Sciatic nerve (tissue), 2 donors: ENCODE measurements at regions not wholly inside any gene's neighbourhood (a gene's known extent, or its start where the extent isn't known, plus 50 kb on each side); places are given as distances from the start of the nearest gene placed in this dataset.
"Not testable (repeated sequence)": the region's sequence is repeated elsewhere in the genome, so short reads cannot be mapped to it uniquely, and the experiment has no call there.

Source experiments
- ATAC-seq: fragments of 200-7000 bp; cut with Tn5 transposase; one replicate; pipeline ENCODE4 v1.9.1; 2020; ENCODE audit warnings: mild to moderate bottlenecking, moderate library complexity
- DNase-seq: peaks from one replicate; pipeline ENCODE4 v3.0.0-alpha.2; 2020; ENCODE audit warnings: low spot score
- intact Hi-C: fragments of 100-400 bp; cut with DNase I; formaldehyde crosslinking; loops from one replicate; pipeline ENCODE4 v1.14.2; 2022
- donor health status: DM: no; HTN: no; CAD: no.
- donor health status: DM: no; HTN: no; CAD: no.

- ATAC-seq, intact Hi-C loops, DNase-seq: not testable (repeated sequence)
Observed at GRCh38 chr3:144023543-144023942, 51.9 kb downstream of the DIPK2A start.

- ATAC-seq, result peak; percentile 72
- intact Hi-C loops, result no loop called here
- DNase-seq, result no peak
Observed at GRCh38 chr3:144028798-144029411, 57.3 kb downstream of the DIPK2A start.

GRCh38 chr3:144029769-144030168 lies 58.1 kb downstream of the DIPK2A start:
- DNase-seq, result no peak
- no peak for ATAC-seq
- intact Hi-C loops, result no loop called here

- DNase-seq, result no peak
- peak; percentile 53 for ATAC-seq
- intact Hi-C loops, result no loop called here
Observed at GRCh38 chr3:144031938-144032337, 60.3 kb downstream of the DIPK2A start.

GRCh38 chr3:144032531-144033239 lies 61.1 kb downstream of the DIPK2A start:
- DNase-seq, result no peak
- intact Hi-C loops, result no loop called here
- no peak for ATAC-seq

GRCh38 chr3:144033240-144033589 lies 61.6 kb downstream of the DIPK2A start:
- no peak for DNase-seq
- intact Hi-C loops, result no loop called here
- no peak for ATAC-seq

GRCh38 chr3:144033863-144034262 lies 62.2 kb downstream of the DIPK2A start:
- intact Hi-C loops, result no loop called here
- no peak for ATAC-seq
- no peak for DNase-seq

GRCh38 chr3:144034715-144035290 lies 63.2 kb downstream of the DIPK2A start:
- DNase-seq (no peak), ATAC-seq (no peak)
- intact Hi-C loops, result no loop called here

GRCh38 chr3:144036498-144036897 lies 64.9 kb downstream of the DIPK2A start:
- no peak for ATAC-seq
- intact Hi-C loops, result no loop called here

GRCh38 chr3:144039661-144040060 lies 68.0 kb downstream of the DIPK2A start:
- ATAC-seq, result no peak
- intact Hi-C loops, result no loop called here
- no peak for DNase-seq

More at GRCh38 chr3:144036498-144036897, 64.9 kb downstream of the DIPK2A start:
- DNase-seq, result no peak

GRCh38 chr3:144041960-144042556 lies 70.4 kb downstream of the DIPK2A start:
- ATAC-seq (no peak), DNase-seq (no peak)
- intact Hi-C loops, result no loop called here

GRCh38 chr3:144045766-144046165 lies 74.1 kb downstream of the DIPK2A start:
- intact Hi-C loops, result no loop called here

GRCh38 chr3:144049374-144049773 lies 77.8 kb downstream of the DIPK2A start:
- intact Hi-C loops, result no loop called here
- ATAC-seq, result no peak
- no peak for DNase-seq

More at GRCh38 chr3:144045766-144046165, 74.1 kb downstream of the DIPK2A start:
- ATAC-seq, result no peak
- no peak for DNase-seq

GRCh38 chr3:144051211-144051610 lies 79.6 kb downstream of the DIPK2A start:
- DNase-seq, result no peak
- ATAC-seq, result no peak
- intact Hi-C loops, result no loop called here

- ATAC-seq (no peak), DNase-seq (no peak)
- intact Hi-C loops, result no loop called here
Observed at GRCh38 chr3:144052275-144052674, 80.7 kb downstream of the DIPK2A start.

- intact Hi-C loops, result no loop called here
- DNase-seq (no peak), ATAC-seq (no peak)
Observed at GRCh38 chr3:144053121-144053520, 81.5 kb downstream of the DIPK2A start.

GRCh38 chr3:144054766-144055165 lies 83.1 kb downstream of the DIPK2A start:
- DNase-seq (no peak), ATAC-seq (no peak)
- intact Hi-C loops, result no loop called here

GRCh38 chr3:144055604-144056003 lies 84.0 kb downstream of the DIPK2A start:
- DNase-seq (no peak), ATAC-seq (no peak)
- intact Hi-C loops, result no loop called here

GRCh38 chr3:144058713-144059112 lies 87.1 kb downstream of the DIPK2A start:
- ATAC-seq (no peak), DNase-seq (no peak)
- intact Hi-C loops, result no loop called here

GRCh38 chr3:144059481-144059880 lies 87.9 kb downstream of the DIPK2A start:
- intact Hi-C loops, result no loop called here
- no peak for DNase-seq
- no peak for ATAC-seq
